ENCODE measurements at regions not wholly inside any gene's neighbourhood (a gene's known extent, or its start where the extent isn't known, plus 50 kb on each side); places are given as distances from the start of the nearest gene placed in this dataset.

DNA sequence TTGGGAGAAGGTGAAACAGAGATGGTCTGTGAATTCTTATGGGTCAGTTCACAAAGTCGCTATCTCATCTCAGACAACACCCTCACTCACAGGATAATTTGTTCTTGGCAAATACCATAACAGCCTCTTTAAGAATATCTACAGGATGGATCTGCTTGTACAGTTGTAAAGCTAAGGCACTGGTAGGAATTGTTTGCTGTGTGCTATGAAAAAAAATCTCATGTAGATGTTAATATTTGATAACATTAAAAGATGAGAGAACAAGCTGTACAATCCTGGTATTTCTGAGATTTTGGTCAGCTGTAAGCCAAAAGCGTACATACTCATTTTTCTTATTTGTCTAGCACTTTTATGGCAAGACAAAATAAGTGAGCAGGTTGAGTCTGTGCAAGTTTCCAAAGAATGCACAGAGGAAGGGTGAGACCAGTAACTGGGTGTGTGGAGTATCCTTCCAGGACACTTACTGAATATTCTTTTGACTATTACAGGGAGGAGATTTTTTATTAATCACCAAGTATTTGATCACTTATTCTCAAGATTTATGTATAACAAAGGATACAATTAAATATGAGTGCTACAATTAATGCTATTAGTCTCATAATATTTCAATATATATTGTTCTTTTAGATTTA lies 814.5 kb upstream of the MIR17HG start:
- no peak for TF ChIP-seq POLR2A (IDR thresholded peaks at IDR 0.05)
- TF ChIP-seq, protein P1, sequence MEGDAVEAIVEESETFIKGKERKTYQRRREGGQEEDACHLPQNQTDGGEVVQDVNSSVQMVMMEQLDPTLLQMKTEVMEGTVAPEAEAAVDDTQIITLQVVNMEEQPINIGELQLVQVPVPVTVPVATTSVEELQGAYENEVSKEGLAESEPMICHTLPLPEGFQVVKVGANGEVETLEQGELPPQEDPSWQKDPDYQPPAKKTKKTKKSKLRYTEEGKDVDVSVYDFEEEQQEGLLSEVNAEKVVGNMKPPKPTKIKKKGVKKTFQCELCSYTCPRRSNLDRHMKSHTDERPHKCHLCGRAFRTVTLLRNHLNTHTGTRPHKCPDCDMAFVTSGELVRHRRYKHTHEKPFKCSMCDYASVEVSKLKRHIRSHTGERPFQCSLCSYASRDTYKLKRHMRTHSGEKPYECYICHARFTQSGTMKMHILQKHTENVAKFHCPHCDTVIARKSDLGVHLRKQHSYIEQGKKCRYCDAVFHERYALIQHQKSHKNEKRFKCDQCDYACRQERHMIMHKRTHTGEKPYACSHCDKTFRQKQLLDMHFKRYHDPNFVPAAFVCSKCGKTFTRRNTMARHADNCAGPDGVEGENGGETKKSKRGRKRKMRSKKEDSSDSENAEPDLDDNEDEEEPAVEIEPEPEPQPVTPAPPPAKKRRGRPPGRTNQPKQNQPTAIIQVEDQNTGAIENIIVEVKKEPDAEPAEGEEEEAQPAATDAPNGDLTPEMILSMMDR (IDR thresholded peaks at IDR 0.05): no peak
